ENCODE measurements at regions not wholly inside any gene's neighbourhood (a gene's known extent, or its start where the extent isn't known, plus 50 kb on each side); places are given as distances from the start of the nearest gene placed in this dataset.
"Not testable (repeated sequence)": the region's sequence is repeated elsewhere in the genome, so short reads cannot be mapped to it uniquely, and the experiment has no call there.

DNA sequence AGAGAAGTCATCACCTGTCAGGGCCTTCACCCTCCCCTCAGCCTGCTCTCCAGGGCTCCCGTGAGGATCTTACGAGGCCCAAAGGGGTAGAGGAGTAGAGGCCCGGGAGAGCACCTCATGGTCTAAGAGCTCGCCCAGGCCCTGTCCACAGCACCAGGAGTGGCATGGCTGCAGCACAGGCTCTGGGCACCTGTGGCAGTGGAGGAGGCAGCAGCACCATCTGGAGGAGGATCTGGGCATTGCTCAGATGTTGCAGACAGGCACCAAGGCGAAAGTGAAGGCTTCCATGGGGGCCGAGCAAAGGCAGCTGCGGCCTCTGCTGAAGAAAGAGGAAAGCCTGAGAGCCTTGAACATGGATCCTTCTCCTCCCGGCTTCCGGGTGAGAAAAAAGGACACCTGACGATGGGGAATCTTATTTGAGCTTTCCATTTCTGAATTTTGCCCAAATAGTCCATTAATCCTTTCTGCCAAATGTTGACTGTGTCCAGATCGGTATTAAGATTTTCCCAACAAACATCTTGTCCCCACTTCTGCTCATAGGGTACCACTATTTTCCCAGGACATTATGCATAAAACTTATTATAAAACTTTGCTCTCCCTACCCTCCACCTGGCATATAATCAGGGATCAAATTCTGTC is 604.7 kb downstream of the PTPRC start:
- DNase-seq = no peak

DNA sequence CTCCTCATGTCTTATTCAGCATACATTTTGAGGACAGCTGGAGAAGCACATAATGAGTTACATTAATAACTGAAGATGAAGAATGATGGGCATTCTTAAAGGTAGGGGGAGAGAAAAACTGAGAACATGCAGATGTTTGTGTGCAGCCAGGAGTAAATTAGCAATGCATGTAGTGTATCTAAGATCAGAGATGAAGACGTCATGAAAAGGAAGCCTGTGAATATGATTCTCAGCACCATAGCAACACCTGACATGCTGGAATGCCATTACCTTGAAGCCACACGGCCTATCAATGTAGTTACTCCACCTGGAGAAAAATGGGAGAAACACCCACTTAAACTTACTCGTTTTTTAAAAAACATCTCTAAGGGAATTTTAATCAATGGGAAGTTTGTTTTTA is 607.1 kb downstream of the PTPRC start:
- no peak for DNase-seq

GRCh38 chr1:199246716-199247115 is 607.9 kb downstream of the PTPRC start:
- no peak for DNase-seq

DNA sequence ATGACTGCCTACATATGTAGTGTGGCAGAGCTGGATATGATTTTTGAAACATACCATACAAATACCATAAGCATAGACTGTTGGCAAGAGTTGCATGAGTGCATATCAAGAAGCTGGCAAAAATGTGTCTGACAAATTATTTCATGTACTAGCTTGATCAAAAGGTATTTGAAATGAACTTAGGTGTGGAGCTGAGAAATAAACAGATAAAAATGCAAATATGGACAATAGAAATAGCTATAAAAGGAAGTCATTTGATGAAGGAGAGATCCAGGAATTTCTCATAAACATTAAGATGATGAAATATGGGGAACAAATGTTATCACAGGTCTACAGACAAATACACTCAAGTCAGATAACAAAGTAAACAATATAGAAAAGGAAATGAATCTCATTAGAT is 609.1 kb downstream of the PTPRC start:
- no peak for DNase-seq

DNA sequence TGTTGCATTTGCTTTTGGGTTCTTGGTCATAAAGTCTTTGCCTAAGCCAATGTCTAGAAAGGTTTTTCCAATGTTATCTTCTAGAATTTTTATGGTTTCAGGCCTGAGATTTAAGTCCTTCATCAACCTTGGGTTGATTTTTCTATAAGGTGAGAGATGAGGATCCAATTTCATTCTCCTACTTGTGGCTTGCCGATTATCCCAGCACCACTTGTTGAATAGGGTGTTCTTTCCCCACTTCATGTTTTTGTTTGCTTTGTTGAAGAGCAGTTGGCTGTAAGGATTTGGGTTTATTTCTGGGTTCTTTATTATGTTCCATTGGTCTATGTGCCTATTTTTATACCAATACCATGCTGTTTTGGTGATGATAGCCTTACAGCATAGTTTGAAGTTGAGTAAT is 615.2 kb downstream of the PTPRC start:
- DNase-seq = not testable (repeated sequence)

- DNase-seq = no peak
These were observed 622.5 kb downstream of the PTPRC start for GRCh38 chr1:199261328-199261727.

- no peak for DNase-seq
These were observed 625.4 kb downstream of the PTPRC start for GRCh38 chr1:199264283-199264682.

- DNase-seq = no peak
These were observed 626.1 kb downstream of the PTPRC start for GRCh38 chr1:199264911-199265310.

GRCh38 chr1:199265319-199265718 is 626.5 kb downstream of the PTPRC start:
- DNase-seq = no peak

GRCh38 chr1:199269241-199269640 is 630.4 kb downstream of the PTPRC start:
- DNase-seq = no peak

- DNase-seq = no peak
These were observed 633.3 kb downstream of the PTPRC start for GRCh38 chr1:199272139-199272544.

- no peak for DNase-seq
These were observed 633.8 kb downstream of the PTPRC start for GRCh38 chr1:199272628-199273086.

- DNase-seq = no peak
These were observed 635.1 kb downstream of the PTPRC start for GRCh38 chr1:199273837-199274379.

- DNase-seq = no peak
These were observed 640.2 kb downstream of the PTPRC start for GRCh38 chr1:199279067-199279466.

- no peak for DNase-seq
These were observed 641.2 kb downstream of the PTPRC start for GRCh38 chr1:199279872-199280645.

DNA sequence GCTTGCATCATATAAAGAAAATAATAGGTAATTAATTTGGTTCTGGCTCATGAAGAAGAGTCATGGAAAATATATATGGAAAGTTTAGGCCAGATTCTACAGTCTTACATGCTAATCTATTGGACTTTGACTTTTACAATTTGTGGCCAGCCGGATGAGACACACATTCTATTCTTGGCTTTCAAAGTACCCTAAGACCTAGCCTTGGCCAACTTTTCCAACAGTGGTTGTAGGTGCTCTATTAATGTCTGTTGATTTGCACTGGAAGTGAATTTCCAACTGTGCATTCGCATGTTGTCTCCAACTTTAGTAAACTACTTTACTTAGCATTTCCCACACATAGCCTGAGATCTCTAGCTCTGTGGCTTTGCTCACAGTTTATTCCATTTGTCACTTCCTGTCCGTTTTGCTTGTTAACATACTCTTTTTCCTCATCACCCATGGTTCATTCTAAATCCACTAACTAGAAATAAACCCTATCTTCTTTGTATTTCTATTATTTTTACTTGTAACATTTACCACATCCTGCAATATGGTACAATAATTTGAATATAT is 644.0 kb downstream of the PTPRC start:
- DNase-seq = no peak

DNA sequence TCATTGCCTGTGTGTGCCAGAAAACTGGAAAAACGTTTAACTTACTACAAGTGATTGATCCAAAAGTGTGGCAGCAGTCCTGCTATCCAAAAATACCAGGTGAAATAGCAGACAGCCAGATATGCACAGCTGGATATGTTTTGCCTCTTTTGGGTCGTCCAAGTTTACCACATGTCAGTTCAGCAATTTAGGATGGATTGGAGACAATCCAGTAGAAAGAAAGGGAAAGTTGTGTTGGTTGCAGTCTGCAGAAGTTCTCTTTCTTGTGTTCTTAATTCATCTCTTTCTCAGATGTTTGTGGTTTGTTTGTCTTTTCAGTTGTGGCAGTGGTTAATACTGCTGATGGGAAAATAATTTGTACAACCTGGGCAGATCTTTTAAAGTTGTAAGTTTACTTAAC is 645.0 kb downstream of the PTPRC start:
- no peak for DNase-seq

GRCh38 chr1:199287206-199287605 is 648.4 kb downstream of the PTPRC start:
- no peak for DNase-seq

DNA sequence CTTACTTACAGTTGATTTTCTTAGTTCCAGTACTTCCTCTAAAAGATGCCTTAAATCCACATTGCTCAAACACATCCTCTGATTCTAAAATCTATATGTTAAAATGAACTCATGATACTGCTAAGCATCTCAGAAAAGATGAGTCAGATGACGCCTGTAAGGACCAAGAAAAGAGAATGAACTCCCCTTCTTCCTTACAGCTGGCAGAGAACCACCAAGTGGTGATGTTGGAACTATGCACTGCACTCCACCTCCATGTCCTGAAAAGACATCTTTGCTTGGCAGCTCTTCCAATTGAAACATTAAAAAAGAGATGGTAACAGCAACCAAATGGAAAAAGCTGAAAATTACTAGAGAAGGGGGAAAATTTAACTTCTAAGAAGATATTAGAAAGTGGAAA is 648.8 kb downstream of the PTPRC start:
- no peak for DNase-seq

DNA sequence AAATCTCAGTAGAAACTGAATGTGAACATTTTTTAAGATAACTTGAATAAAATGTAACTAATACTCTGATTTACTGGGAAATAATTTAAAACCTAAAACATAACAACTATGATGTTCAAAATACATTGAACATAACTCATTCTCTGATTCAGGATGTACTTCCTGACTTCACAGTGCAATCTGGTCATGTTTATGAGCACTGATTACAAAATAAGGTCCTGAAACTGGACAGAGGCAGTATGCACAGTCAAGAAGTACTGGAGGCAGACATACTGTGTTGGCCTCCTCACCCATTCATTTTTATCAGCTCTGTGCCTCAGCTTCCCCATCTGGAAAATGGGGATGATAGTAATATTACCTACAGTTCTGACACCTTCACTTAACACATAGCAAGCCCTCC is 651.3 kb downstream of the PTPRC start:
- no peak for DNase-seq

DNA sequence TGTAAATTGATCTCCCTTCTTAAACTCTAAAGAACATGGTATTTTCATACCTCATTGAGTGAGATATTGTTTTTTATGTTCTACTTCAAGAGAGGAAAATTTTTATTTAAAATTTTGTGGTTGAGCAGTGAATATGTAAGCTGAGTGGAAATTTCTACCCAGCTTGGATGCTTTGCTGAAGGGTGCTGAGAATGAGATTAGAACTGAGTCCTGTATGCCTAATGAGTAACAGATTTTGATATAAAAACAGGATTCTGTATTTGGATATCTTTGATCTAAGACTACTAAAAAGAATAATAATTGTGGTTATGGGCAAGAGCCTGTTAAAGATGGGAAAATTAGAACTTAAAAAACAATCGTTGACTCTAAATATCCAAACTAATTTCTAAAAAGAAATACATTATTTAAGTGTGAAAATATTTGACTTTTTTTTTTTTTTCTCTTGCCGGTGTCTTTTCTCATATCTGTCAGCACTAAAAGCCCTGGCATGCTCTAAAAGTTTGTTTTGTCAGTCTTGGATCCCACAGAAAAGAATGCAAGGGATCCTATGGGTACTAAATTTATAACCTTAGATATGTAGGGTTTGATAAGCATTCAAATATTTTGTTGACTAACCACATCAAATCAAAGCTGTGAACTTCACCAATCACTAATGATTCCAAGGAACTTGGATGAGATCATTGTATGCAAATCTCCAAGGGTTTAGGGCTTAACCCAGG is 652.3 kb downstream of the PTPRC start:
- no peak for DNase-seq

DNA sequence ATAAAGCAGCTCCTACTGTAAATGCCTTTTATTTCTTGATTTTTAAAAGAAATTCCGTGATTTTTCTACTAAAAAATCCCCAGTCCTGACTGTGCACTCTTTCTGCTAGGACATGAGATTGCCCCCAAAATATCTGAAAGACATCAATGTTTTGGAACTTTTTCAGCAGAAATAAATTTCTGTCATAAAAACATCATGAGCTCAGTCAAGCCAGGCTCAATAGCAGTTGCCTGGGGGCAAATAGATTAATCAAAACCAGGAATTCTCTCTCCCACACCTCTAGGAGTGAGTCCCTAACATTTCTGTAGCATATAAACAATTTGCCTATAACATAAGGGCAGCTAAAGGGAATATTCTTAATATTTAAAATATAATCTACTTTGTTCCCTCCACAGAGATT is 654.1 kb downstream of the PTPRC start:
- no peak for DNase-seq

DNA sequence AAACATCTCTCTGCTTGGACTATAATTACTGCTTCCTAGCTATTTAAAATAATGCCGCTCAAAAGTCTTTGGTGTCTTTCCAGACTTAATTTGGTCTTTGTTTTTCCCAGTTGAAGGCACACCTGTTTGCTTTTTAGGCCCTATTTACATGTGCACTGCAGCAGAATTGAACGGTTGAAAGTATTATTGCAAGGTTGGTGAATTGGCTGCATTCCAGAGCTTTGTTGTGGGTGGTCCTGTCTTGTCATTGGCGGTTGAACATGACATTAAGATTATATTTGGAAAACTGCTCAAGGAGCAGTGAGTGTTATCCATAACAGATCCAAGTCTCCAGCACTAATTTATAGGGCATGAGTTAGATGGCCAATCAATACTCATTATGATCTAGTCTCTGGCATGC is 656.3 kb downstream of the PTPRC start:
- DNase-seq = no peak

Data from NCI-H187 (cell line).